ENCODE measurements at regions not wholly inside any gene's neighbourhood (a gene's known extent, or its start where the extent isn't known, plus 50 kb on each side); places are given as distances from the start of the nearest gene placed in this dataset.

GRCh38 chr18:22778996-22779395 lies 154.1 kb upstream of the RBBP8 start:
- TF ChIP-seq CTCF (IDR thresholded peaks at IDR 0.05; ENCODE audit: poor library complexity, severe bottlenecking) = no peak
- DNase-seq (ENCODE audit: low spot score) = no peak
- H3K36me3 ChIP-seq (ENCODE audit: low read depth) = no peaks in the 10 kb centered on the region

DNA sequence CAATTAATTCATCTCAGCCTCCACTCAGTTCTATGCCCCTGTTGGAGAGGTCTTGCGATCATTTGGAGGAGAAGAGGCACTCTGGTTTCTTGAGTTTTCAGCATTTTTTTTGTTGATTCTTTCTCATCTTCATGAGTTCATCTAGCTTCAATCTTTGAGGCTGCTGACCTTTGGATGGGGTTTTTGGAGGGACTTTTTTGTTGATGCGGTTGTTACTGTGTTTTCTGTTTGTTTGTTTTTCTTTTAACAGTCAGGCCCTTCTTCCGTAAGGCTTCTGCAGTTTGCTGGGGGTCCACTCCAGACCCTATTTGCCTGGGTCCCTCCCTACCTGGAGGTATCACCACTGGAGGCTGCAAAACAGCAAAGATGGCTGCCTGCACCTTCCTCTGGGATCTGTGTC lies 149.9 kb upstream of the RBBP8 start:
- DNase-seq (ENCODE audit: low spot score) (no peak), ATAC-seq (ENCODE audit: low read depth) (no peak)
- Histone ChIP-seq H3K9me3 (ENCODE audit: severe bottlenecking) (no peaks in the 10 kb centered on the region), H3K27me3 (ENCODE audit: insufficient read depth, poor library complexity, severe bottlenecking) (no peaks in the 10 kb centered on the region), H3K4me1 (ENCODE audit: insufficient read depth, poor library complexity, severe bottlenecking) (no peaks in the 10 kb centered on the region), H3K36me3 (ENCODE audit: low read depth) (no peaks in the 10 kb centered on the region), H3K4me3 (ENCODE audit: severe bottlenecking) (no peak overlapping the region), H3K27ac (ENCODE audit: poor library complexity, severe bottlenecking) (no peak overlapping the region)
- no peak for TF ChIP-seq CTCF (IDR thresholded peaks at IDR 0.05; ENCODE audit: poor library complexity, severe bottlenecking)

More at GRCh38 chr18:22778996-22779395, 154.1 kb upstream of the RBBP8 start:
- Histone ChIP-seq H3K9me3 (ENCODE audit: severe bottlenecking) (no peaks in the 10 kb centered on the region), H3K4me3 (ENCODE audit: severe bottlenecking) (no peak overlapping the region), H3K4me1 (ENCODE audit: insufficient read depth, poor library complexity, severe bottlenecking) (no peaks in the 10 kb centered on the region), H3K27me3 (ENCODE audit: insufficient read depth, poor library complexity, severe bottlenecking) (no peaks in the 10 kb centered on the region), H3K27ac (ENCODE audit: poor library complexity, severe bottlenecking) (no peak overlapping the region)
- ATAC-seq (ENCODE audit: low read depth) = no peak

DNA sequence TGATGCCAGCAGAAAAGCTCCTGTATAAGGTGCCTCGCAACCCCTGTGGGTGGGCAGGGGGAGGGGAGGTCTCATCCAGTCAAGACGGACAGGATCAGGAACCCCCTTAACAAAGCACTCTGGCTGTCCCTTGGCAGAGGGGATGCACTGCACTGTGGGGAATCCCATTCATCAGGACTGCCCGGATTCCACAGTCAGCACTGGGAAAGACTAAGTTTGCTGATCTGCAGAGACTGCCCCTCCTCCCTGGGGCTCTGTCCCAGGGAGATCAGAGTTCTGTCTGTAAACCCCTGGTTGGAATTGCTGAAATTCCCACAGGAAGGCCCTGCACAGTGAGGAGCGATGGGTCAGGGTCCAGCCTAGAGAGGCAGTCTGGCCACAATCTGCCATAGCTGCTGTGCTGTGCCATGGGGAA lies 149.5 kb upstream of the RBBP8 start:
- Histone ChIP-seq H3K4me1 (ENCODE audit: insufficient read depth, poor library complexity, severe bottlenecking) (no peaks in the 10 kb centered on the region), H3K4me3 (ENCODE audit: severe bottlenecking) (no peak overlapping the region), H3K9me3 (ENCODE audit: severe bottlenecking) (no peaks in the 10 kb centered on the region), H3K27ac (ENCODE audit: poor library complexity, severe bottlenecking) (no peak overlapping the region), H3K36me3 (ENCODE audit: low read depth) (no peaks in the 10 kb centered on the region), H3K27me3 (ENCODE audit: insufficient read depth, poor library complexity, severe bottlenecking) (no peaks in the 10 kb centered on the region)
- ATAC-seq (ENCODE audit: low read depth) (no peak), DNase-seq (ENCODE audit: low spot score) (no peak)
- no peak for TF ChIP-seq CTCF (IDR thresholded peaks at IDR 0.05; ENCODE audit: poor library complexity, severe bottlenecking)

- Histone ChIP-seq H3K4me1 (ENCODE audit: insufficient read depth, poor library complexity, severe bottlenecking) (no peaks in the 10 kb centered on the region), H3K27ac (ENCODE audit: poor library complexity, severe bottlenecking) (no peak overlapping the region), H3K36me3 (ENCODE audit: low read depth) (no peaks in the 10 kb centered on the region), H3K27me3 (ENCODE audit: insufficient read depth, poor library complexity, severe bottlenecking) (no peaks in the 10 kb centered on the region), H3K9me3 (ENCODE audit: severe bottlenecking) (no peaks in the 10 kb centered on the region), H3K4me3 (ENCODE audit: severe bottlenecking) (no peak overlapping the region)
- no peak for TF ChIP-seq CTCF (IDR thresholded peaks at IDR 0.05; ENCODE audit: poor library complexity, severe bottlenecking)
- no peak for ATAC-seq (ENCODE audit: low read depth)
- DNase-seq (ENCODE audit: low spot score) = no peak
Observed at GRCh38 chr18:22789052-22789451, 144.1 kb upstream of the RBBP8 start.

DNA sequence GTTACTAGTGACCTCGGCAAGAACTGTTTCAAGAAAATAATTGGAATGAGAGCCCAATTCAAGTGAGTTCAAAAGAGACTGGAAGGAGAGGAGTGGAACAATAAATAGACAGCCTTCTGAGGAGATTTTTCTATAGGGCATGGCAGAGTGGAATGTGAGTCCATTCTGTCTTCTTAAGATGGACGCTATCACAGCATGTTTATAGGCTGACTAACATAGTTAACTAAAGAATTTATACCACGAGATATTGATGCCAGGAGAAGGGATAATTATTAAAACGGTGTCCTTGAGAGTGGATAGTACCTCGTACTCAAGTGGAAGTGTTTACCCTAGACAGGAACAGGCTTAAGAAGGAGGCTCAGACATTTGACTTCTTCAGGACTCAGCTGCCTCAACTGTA lies 143.5 kb upstream of the RBBP8 start:
- H3K4me1 ChIP-seq (ENCODE audit: insufficient read depth, poor library complexity, severe bottlenecking) = no peaks in the 10 kb centered on the region
- H3K9me3 ChIP-seq (ENCODE audit: severe bottlenecking) = no peaks in the 10 kb centered on the region
- H3K36me3 ChIP-seq (ENCODE audit: low read depth) = no peaks in the 10 kb centered on the region
- H3K4me3 ChIP-seq (ENCODE audit: severe bottlenecking) = no peak overlapping the region
- no peak for DNase-seq (ENCODE audit: low spot score)
- no peaks in the 10 kb centered on the region for H3K27me3 ChIP-seq (ENCODE audit: insufficient read depth, poor library complexity, severe bottlenecking)
- no peak for TF ChIP-seq CTCF (IDR thresholded peaks at IDR 0.05; ENCODE audit: poor library complexity, severe bottlenecking)
- H3K27ac ChIP-seq (ENCODE audit: poor library complexity, severe bottlenecking) = no peak overlapping the region
- no peak for ATAC-seq (ENCODE audit: low read depth)
